Ishikawa (cell line): ENCODE measurements at regions not wholly inside any gene's neighbourhood (a gene's known extent, or its start where the extent isn't known, plus 50 kb on each side); places are given as distances from the start of the nearest gene placed in this dataset.

Source experiments
- CEBPB ChIP-seq: IDR thresholded peaks from 2 replicates; pipeline ENCODE4 v1.6.1; 2012
- CREB1 ChIP-seq: IDR thresholded peaks from 2 replicates; pipeline ENCODE4 v1.6.1; 2012; ENCODE audit warnings: low read depth
- EGR1 ChIP-seq: IDR thresholded peaks from 2 replicates; pipeline ENCODE4 v1.6.1; 2012
- EP300 ChIP-seq: IDR thresholded peaks from 2 replicates; pipeline ENCODE4 v1.6.1; 2012; ENCODE audit warnings: borderline replicate concordance
- FOXM1 ChIP-seq: IDR thresholded peaks from 2 replicates; pipeline ENCODE4 v1.6.1; 2012; ENCODE audit warnings: low read depth, borderline replicate concordance
- NFIC ChIP-seq: IDR thresholded peaks from 2 replicates; pipeline ENCODE4 v1.6.1; 2012
- RAD21 ChIP-seq: IDR thresholded peaks from 2 replicates; pipeline ENCODE4 v1.6.1; 2012; ENCODE audit warnings: low read depth
- TAF1 ChIP-seq: IDR thresholded peaks from 2 replicates; pipeline ENCODE4 v1.6.1; 2012; ENCODE audit warnings: low read depth, mild to moderate bottlenecking
- TCF12 ChIP-seq: IDR thresholded peaks from 2 replicates; pipeline ENCODE4 v1.6.1; 2012; ENCODE audit warnings: low read depth
- TEAD4 ChIP-seq: IDR thresholded peaks from 2 replicates; pipeline ENCODE4 v1.6.1; 2012
- YY1 ChIP-seq: IDR thresholded peaks from 2 replicates; pipeline ENCODE4 v1.6.1; 2012; ENCODE audit warnings: low read depth
- ZBTB7A ChIP-seq: IDR thresholded peaks from 2 replicates; pipeline ENCODE4 v1.6.1; 2012; ENCODE audit warnings: low read depth
- TF ChIP-seq, protein P1 (sequence below): IDR thresholded peaks from 2 replicates; pipeline ENCODE4 v1.6.1; 2012
- TF ChIP-seq, protein P2 (sequence below): IDR thresholded peaks from 2 replicates; pipeline ENCODE4 v1.6.1; 2012
- TF ChIP-seq, protein P3 (sequence below): IDR thresholded peaks from 2 replicates; pipeline ENCODE4 v1.6.1; 2012; ENCODE audit warnings: low read depth, mild to moderate bottlenecking

DNA sequence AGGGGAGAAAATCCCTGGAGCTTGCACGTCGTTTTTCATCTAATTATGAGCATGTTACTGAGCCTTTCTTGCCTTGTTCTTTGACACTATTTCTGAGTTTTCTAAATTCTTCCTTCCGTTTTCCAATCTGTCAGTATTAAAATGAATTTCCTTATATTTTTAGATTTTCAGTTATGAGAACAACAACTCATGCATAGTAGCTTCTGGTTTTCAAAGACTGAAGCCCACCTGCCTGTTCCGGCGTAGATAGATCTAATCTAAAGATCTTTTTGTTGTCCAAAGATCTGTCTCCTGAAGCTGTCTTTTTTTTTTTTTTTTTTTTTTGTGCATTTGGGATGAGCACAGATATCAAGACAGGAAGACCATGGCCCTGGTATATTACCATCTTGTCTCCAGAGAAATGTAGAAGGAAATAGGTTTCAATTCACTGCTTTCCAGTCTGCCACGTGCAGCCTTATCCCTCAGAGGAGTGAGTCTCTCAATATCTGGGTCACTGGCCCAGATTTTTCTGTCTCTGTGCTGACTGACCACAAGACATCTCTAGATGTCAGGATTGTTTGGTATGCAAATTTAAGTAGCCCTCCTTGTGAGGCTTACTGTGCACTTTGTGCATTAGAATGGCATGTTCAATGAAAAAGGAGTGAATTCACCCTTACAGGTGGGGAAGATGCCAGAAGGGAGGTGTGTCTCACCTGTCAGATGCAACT lies 222.3 kb upstream of the TMC3 start:
- TF ChIP-seq, protein P1, sequence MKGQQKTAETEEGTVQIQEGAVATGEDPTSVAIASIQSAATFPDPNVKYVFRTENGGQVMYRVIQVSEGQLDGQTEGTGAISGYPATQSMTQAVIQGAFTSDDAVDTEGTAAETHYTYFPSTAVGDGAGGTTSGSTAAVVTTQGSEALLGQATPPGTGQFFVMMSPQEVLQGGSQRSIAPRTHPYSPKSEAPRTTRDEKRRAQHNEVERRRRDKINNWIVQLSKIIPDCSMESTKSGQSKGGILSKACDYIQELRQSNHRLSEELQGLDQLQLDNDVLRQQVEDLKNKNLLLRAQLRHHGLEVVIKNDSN, result no peak
- TF ChIP-seq CREB1, result no peak
- TF ChIP-seq FOXM1, result no peak
- no peak for TF ChIP-seq TCF12
- no peak for TF ChIP-seq EP300
- TF ChIP-seq, protein P2, sequence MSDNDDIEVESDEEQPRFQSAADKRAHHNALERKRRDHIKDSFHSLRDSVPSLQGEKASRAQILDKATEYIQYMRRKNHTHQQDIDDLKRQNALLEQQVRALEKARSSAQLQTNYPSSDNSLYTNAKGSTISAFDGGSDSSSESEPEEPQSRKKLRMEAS, result no peak
- no peak for TF ChIP-seq EGR1
- TF ChIP-seq RAD21, result no peak
- no peak for TF ChIP-seq ZBTB7A
- TF ChIP-seq, protein P3, sequence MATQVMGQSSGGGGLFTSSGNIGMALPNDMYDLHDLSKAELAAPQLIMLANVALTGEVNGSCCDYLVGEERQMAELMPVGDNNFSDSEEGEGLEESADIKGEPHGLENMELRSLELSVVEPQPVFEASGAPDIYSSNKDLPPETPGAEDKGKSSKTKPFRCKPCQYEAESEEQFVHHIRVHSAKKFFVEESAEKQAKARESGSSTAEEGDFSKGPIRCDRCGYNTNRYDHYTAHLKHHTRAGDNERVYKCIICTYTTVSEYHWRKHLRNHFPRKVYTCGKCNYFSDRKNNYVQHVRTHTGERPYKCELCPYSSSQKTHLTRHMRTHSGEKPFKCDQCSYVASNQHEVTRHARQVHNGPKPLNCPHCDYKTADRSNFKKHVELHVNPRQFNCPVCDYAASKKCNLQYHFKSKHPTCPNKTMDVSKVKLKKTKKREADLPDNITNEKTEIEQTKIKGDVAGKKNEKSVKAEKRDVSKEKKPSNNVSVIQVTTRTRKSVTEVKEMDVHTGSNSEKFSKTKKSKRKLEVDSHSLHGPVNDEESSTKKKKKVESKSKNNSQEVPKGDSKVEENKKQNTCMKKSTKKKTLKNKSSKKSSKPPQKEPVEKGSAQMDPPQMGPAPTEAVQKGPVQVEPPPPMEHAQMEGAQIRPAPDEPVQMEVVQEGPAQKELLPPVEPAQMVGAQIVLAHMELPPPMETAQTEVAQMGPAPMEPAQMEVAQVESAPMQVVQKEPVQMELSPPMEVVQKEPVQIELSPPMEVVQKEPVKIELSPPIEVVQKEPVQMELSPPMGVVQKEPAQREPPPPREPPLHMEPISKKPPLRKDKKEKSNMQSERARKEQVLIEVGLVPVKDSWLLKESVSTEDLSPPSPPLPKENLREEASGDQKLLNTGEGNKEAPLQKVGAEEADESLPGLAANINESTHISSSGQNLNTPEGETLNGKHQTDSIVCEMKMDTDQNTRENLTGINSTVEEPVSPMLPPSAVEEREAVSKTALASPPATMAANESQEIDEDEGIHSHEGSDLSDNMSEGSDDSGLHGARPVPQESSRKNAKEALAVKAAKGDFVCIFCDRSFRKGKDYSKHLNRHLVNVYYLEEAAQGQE, result no peak
- no peak for TF ChIP-seq YY1

DNA sequence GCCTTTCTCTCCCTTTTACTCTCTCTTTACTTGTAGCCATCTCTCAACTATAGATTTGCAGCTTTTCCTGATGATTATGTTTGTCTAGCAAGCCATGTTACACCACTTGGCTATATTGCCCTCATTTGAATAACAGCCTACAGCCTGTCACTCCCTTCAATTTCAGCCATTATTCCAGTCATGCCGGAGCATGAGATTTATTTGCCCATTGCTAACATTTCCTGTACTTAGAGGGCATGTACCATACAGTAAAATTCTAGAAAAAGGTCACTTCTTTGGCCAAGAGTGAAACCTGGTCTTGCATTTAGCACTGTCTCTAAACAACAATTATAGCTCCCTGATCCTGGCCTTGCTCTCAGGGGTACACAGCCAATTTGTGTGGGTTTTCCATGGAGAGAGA lies 221.7 kb upstream of the TMC3 start:
- no peak for TF ChIP-seq NFIC
- no peak for TF ChIP-seq YY1
- TF ChIP-seq TAF1, result no peak
- no peak for TF ChIP-seq RAD21
- TF ChIP-seq TEAD4, result no peak
- no peak for TF ChIP-seq CREB1
- no peak for TF ChIP-seq ZBTB7A
- TF ChIP-seq EP300, result no peak
- TF ChIP-seq, protein P2, result no peak
- no peak for TF ChIP-seq CEBPB
- TF ChIP-seq, protein P3, result no peak
- TF ChIP-seq EGR1, result no peak
- TF ChIP-seq, protein P1, result no peak
- TF ChIP-seq FOXM1, result no peak
- no peak for TF ChIP-seq TCF12

DNA sequence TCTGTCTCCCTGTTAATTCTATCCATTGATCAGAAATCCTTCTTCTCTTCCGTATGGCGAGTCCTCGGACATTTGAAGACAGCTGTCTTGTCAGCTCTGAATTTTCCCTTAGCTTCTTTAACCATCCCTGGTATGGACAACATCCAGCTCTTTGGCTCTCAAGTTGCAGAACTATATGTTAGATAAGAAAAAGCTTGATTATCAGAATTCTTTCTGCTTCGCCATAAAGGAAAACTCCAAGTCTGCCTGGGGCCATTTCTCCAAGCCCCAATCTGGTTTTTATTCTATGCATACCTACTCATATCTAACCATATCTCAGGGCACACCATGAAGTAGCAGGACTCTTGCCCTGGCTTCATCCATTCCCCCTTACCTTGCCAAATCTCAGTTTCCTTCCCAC lies 215.7 kb upstream of the TMC3 start:
- no peak for TF ChIP-seq NFIC

DNA sequence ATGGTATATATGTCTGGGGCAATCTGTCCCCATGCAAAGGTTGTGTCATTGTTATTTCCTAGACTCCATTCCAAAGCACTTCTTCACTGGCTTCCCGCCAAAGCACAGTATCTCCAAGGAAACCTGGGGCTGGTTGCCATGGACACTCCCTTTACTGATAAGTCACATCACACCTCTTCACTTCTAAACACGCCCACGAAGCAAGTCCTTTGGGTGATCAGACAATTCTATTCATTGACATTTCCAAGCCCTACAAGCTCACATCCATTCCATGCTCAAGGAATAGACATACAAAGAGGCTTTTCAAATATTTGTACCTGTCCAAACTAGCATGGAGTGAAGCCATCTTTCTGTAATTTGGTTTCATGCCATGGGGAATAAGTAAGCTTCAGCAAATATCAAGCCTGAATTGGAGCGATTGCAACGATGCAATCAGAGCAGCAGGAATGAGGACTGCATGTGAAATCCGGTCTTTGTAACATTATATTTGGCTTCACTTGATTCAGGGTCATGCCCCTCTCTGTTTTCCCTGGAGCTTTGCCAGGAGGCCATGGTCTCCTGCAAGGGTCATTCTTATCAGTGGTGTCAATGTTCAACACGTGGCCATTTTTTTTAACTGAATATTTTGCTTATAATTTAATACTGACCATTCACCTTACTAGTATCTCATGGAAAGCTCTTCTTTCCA lies 201.6 kb upstream of the TMC3 start:
- TF ChIP-seq EGR1 (no peak), CEBPB (no peak), EP300 (no peak), CREB1 (no peak), TCF12 (no peak), RAD21 (no peak)
- TF ChIP-seq, protein P2, result no peak
- TF ChIP-seq, protein P1, result no peak
- TF ChIP-seq, protein P3, result no peak
